H1 (cell line): ENCODE measurements at regions not wholly inside any gene's neighbourhood (a gene's known extent, or its start where the extent isn't known, plus 50 kb on each side); places are given as distances from the start of the nearest gene placed in this dataset.

Experiments
- CTCF ChIA-PET: fragments of 300-600 bp; sonication (Branson Sonifier 250); formaldehyde crosslinking; loops from one replicate; lab custom pipeline; 2021; ENCODE audit not compliant: partially characterized antibody; lab: Charles Lee
- POLR2A ChIA-PET: fragments of 300-600 bp; sonication (Branson Sonifier 250); formaldehyde crosslinking; loops from one replicate; lab custom pipeline; 2021; ENCODE audit warnings: inconsistent platforms; ENCODE audit not compliant: partially characterized antibody; lab: Charles Lee
- DNase-seq, 2 experiments: peaks; one replicate each; pipeline versions ENCODE4 v3.0.0 to v3.0.0-alpha.2; 2010 to 2022; ENCODE audit warnings: low spot score in 2 of 2, low read depth in 1 of 2, mixed read lengths in 1 of 2
- FAIRE-seq: peaks from 2 replicates; lab custom pipeline; 2011; peaks lifted over from hg19 to GRCh38; lab: Jason Lieb, UNC
- H2AFZ ChIP-seq: 2 replicates; pipeline ENCODE4 v1.8.1; 2012; ENCODE audit warnings: low read length, inconsistent platforms
- H2AK5ac ChIP-seq: 2 replicates; pipeline ENCODE4 v1.6.1; 2013; ENCODE audit warnings: low read depth, low read length
- H2BK120ac ChIP-seq: replicated peaks from 2 replicates; pipeline ENCODE3; 2013; ENCODE audit warnings: low read depth, low read length, inconsistent platforms
- H2BK12ac ChIP-seq: 2 replicates; pipeline ENCODE4 v1.6.1; 2013; ENCODE audit warnings: low read depth, low read length
- H2BK15ac ChIP-seq: 2 replicates; pipeline ENCODE4 v1.6.1; 2013; ENCODE audit warnings: low read length
- H2BK20ac ChIP-seq: 2 replicates; pipeline ENCODE4 v1.6.1; 2013; ENCODE audit warnings: low read length
- H2BK5ac ChIP-seq: 2 replicates; pipeline ENCODE4 v1.6.1; 2013; ENCODE audit warnings: low read depth, low read length
- H3K14ac ChIP-seq: 2 replicates; pipeline ENCODE4 v1.6.1; 2013; ENCODE audit warnings: inconsistent platforms; ENCODE audit not compliant: insufficient read length
- H3K18ac ChIP-seq: 2 replicates; pipeline ENCODE4 v1.6.1; 2013; ENCODE audit warnings: low read length; ENCODE audit errors: extremely low read depth
- H3K23ac ChIP-seq: 2 replicates; pipeline ENCODE4 v1.6.1; 2013; ENCODE audit warnings: inconsistent platforms; ENCODE audit not compliant: insufficient read length
- H3K23me2 ChIP-seq: 2 replicates; pipeline ENCODE4 v1.6.1; 2013; ENCODE audit warnings: low read depth, low read length
- H3K27ac ChIP-seq: 2 replicates; pipeline ENCODE4 v1.6.1; 2011; ENCODE audit warnings: low read depth, low read length, inconsistent platforms
- H3K27me3 ChIP-seq, 4 experiments: replicated peaks in 1 of 4; 1 replicate in 1 of 4; 2 replicates in 3 of 4; pipeline versions ENCODE4 v1.6.1 to v1.8.1; 2011 to 2013; ENCODE audit warnings: low read length in 3 of 4, mild to moderate bottlenecking in 3 of 4, inconsistent platforms in 2 of 4, mixed read lengths in 2 of 4, moderate library complexity in 1 of 4; ENCODE audit not compliant: control insufficient read depth in 3 of 4, insufficient read depth in 3 of 4; ENCODE audit errors: extremely low read depth in 1 of 4
- H3K36me3 ChIP-seq, 4 experiments: 2 replicates each; pipeline versions ENCODE4 v1.6.1 to v1.8.1; 2011 to 2013; ENCODE audit warnings: mild to moderate bottlenecking in 4 of 4, low read length in 3 of 4, moderate library complexity in 2 of 4, control low read depth in 1 of 4, inconsistent platforms in 1 of 4; ENCODE audit not compliant: insufficient read depth in 4 of 4, control insufficient read depth in 2 of 4
- H3K4ac ChIP-seq: replicated peaks from 2 replicates; pipeline ENCODE3; 2013; ENCODE audit warnings: low read length, low read depth, mixed read lengths, inconsistent platforms; ENCODE audit not compliant: insufficient read length
- H3K4me1 ChIP-seq, 4 experiments: replicated peaks in 1 of 4; 1 replicate in 1 of 4; 2 replicates in 3 of 4; pipeline versions ENCODE4 v1.6.1 to v1.8.1; 2011 to 2013; ENCODE audit warnings: low read length in 3 of 4, inconsistent platforms in 2 of 4, mixed read lengths in 1 of 4; ENCODE audit not compliant: insufficient read depth in 4 of 4, control insufficient read depth in 3 of 4
- H3K4me2 ChIP-seq, 2 experiments: 2 replicates each; pipeline versions ENCODE4 v1.6.1 to v1.8.1; 2011 to 2013; ENCODE audit warnings: low read depth in 2 of 2, low read length in 2 of 2, control low read depth in 1 of 2, inconsistent platforms in 1 of 2, mild to moderate bottlenecking in 1 of 2; ENCODE audit not compliant: insufficient read depth in 1 of 2
- H3K4me3 ChIP-seq, 4 experiments: fragments of 200-600, 300-600 bp in 1 of 4; sonication (generic), shearing (Covaris generic), sonication (Bioruptor Twin) in 1 of 4; 2 replicates each; pipeline versions ENCODE4 v1.5.1 to v1.8.1; 2011 to 2016; ENCODE audit warnings: low read length in 4 of 4, low read depth in 3 of 4, control low read depth in 2 of 4, inconsistent platforms in 2 of 4, mild to moderate bottlenecking in 2 of 4, mixed read lengths in 1 of 4, moderate library complexity in 1 of 4; ENCODE audit not compliant: insufficient read depth in 2 of 4; ENCODE audit errors: extremely low read depth in 1 of 4
- H3K56ac ChIP-seq: replicated peaks from 2 replicates; pipeline ENCODE3; 2013; ENCODE audit warnings: low read depth, mild to moderate bottlenecking, mixed read lengths, low read length, inconsistent platforms; ENCODE audit not compliant: insufficient read length
- H3K79me1 ChIP-seq: 2 replicates; pipeline ENCODE4 v1.6.1; 2013; ENCODE audit warnings: low read depth, low read length, control low read depth
- H3K79me2 ChIP-seq, 2 experiments: 2 replicates each; pipeline versions ENCODE4 v1.6.1 to v1.8.1; 2012 to 2013; ENCODE audit warnings: low read length in 2 of 2, mild to moderate bottlenecking in 2 of 2, inconsistent platforms in 1 of 2; ENCODE audit not compliant: insufficient read depth in 2 of 2, control insufficient read depth in 1 of 2
- H3K9ac ChIP-seq, 4 experiments: replicated peaks in 1 of 4; 1 replicate in 1 of 4; 2 replicates in 3 of 4; pipeline versions ENCODE4 v1.6.1 to v1.8.1; 2011 to 2013; ENCODE audit warnings: low read depth in 3 of 4, low read length in 3 of 4, control low read depth in 2 of 4, mild to moderate bottlenecking in 2 of 4, moderate library complexity in 2 of 4, inconsistent platforms in 1 of 4; ENCODE audit errors: extremely low read depth in 1 of 4
- H3K9me3 ChIP-seq, 2 experiments: 2 replicates each; pipeline versions ENCODE4 v1.6.1 to v1.8.1; 2012 to 2013; ENCODE audit warnings: mild to moderate bottlenecking in 2 of 2, moderate library complexity in 2 of 2, control low read depth in 1 of 2, inconsistent platforms in 1 of 2, low read depth in 1 of 2, low read length in 1 of 2, mixed read lengths in 1 of 2; ENCODE audit not compliant: insufficient read depth in 2 of 2
- H4K20me1 ChIP-seq, 2 experiments: replicated peaks in 1 of 2; 2 replicates each; pipeline versions ENCODE3 to v1.8.1; 2011 to 2013; ENCODE audit warnings: inconsistent platforms in 2 of 2, low read length in 2 of 2, mild to moderate bottlenecking in 1 of 2; ENCODE audit not compliant: insufficient read depth in 2 of 2, control insufficient read depth in 1 of 2
- H4K5ac ChIP-seq: 2 replicates; pipeline ENCODE4 v1.6.1; 2013; ENCODE audit warnings: low read length, low read depth, mixed read lengths, inconsistent platforms; ENCODE audit not compliant: insufficient read length
- H4K8ac ChIP-seq: 2 replicates; pipeline ENCODE4 v1.8.0; 2013; ENCODE audit warnings: mild to moderate bottlenecking, moderate library complexity, low read length, inconsistent platforms; ENCODE audit not compliant: insufficient read depth; ENCODE audit errors: extremely low read depth
- H4K91ac ChIP-seq: replicated peaks from 2 replicates; pipeline ENCODE3; 2013; ENCODE audit warnings: low read length, mixed read lengths, inconsistent platforms; ENCODE audit not compliant: insufficient read length
- JUN ChIP-seq: IDR thresholded peaks from 2 replicates; pipeline ENCODE4 v1.6.1; 2011; ENCODE audit warnings: low read depth, mild to moderate bottlenecking, improper control_type of control experiment, low read length
- RAD21 ChIP-seq, 2 experiments: IDR thresholded peaks in 1 of 2; conservative IDR thresholded peaks in 1 of 2; 2 replicates each; pipeline ENCODE4 v1.6.1; 2011; ENCODE audit warnings: low read depth in 2 of 2, low read length in 2 of 2, improper control_type of control experiment in 1 of 2, inconsistent platforms in 1 of 2, mild to moderate bottlenecking in 1 of 2, moderate library complexity in 1 of 2
- SP4 ChIP-seq: IDR thresholded peaks from 2 replicates; pipeline ENCODE4 v1.6.1; 2012; ENCODE audit warnings: low read length, inconsistent platforms
- SRF ChIP-seq: IDR thresholded peaks from 2 replicates; pipeline ENCODE4 v1.6.1; 2011; ENCODE audit warnings: mild to moderate bottlenecking, low read depth, low read length, moderate library complexity
- WGBS, 2 experiments: shearing (Covaris generic) in 1 of 2; methylation state at CpG; one replicate each; pipeline versions ENCODE4 v1.1.6 to v1.1.7; 2013 to 2015; ENCODE audit warnings: low lambda C conversion rate in 2 of 2, mixed read lengths in 2 of 2, inconsistent platforms in 1 of 2, low coverage in 1 of 2, missing lambda C conversion rate in 1 of 2; ENCODE audit not compliant: insufficient replicate concordance in 2 of 2, insufficient coverage in 1 of 2, insufficient read length in 1 of 2; ENCODE audit errors: extremely low coverage in 1 of 2, missing lambda C conversion rate in 1 of 2; 5-methylcytosine and 5-hydroxymethylcytosine counted together
- TF ChIP-seq, protein P1 (sequence below), 3 experiments: IDR thresholded peaks; 1 replicate in 2 of 3; 2 replicates in 1 of 3; pipeline versions ENCODE4 v1.5.1 to v1.6.1; 2011; ENCODE audit warnings: low read length in 3 of 3, mild to moderate bottlenecking in 3 of 3, inconsistent platforms in 2 of 3, low read depth in 1 of 3, moderate library complexity in 1 of 3; ENCODE audit not compliant: insufficient read depth in 1 of 3; ENCODE audit errors: control extremely low read depth in 1 of 3
- TF ChIP-seq, protein P2 (sequence below): IDR thresholded peaks from 2 replicates; pipeline ENCODE4 v1.6.1; 2012; ENCODE audit warnings: inconsistent platforms

DNA sequence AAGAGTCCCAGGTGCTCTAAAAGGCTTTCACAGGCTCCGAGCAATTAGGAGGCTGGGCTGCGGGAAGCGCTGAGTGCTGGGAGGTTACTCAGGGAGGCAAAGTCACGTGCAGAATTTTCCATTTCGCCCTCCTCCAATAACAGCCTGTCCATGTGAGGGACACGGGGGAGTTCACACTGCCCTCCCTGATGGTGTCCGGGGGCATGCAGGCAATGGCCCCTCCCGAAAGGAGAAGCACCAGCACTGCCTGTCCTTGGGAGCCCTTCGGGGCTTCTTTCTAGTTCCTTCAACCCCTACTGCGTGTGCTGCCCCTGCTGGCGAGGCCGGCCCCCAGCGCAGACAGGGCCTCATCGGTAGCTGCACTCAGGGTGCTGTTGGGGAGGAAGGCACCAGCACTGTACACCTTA lies 63.1 kb upstream of the HPCAL1 start:
- no peak for FAIRE-seq
- CTCF ChIA-PET = interaction anchor here (0.6 to 9.3 kb wide), 20 partner anchors 10 to 215 kb away, joined by 3 to 95 read pairs (median 3); no protein-coding TSS in a partner anchor

More for the DNA sequence above, 63.1 kb upstream of the HPCAL1 start:
- no peak overlapping the region for H4K91ac ChIP-seq
- POLR2A ChIA-PET = no interaction called here
- no peak overlapping the region for H2AK5ac ChIP-seq
- H2BK120ac ChIP-seq = no peak overlapping the region
- H2AFZ ChIP-seq = no peak overlapping the region
- no peak overlapping the region for H2BK5ac ChIP-seq
- no peak overlapping the region for H2BK20ac ChIP-seq
- H3K4me3 ChIP-seq = no peak overlapping the region
- H3K23ac ChIP-seq = no peak overlapping the region
- no peaks in the 10 kb centered on the region for H3K23me2 ChIP-seq
- H3K14ac ChIP-seq = no peak overlapping the region
- no peak overlapping the region for H4K8ac ChIP-seq
- H3K4me1 ChIP-seq = peaks cover 0 to 3% (median 0%) of the 10 kb centered on the region in 4 experiments; a peak in 1 of 7 replicates
- H3K27ac ChIP-seq = no peak overlapping the region
- H4K20me1 ChIP-seq = peaks cover 0 to 1% of the 10 kb centered on the region in 2 experiments
- H2BK15ac ChIP-seq = no peak overlapping the region
- H3K79me1 ChIP-seq = no peaks in the 10 kb centered on the region
- no peak overlapping the region for H4K5ac ChIP-seq
- no peaks in the 10 kb centered on the region for H3K79me2 ChIP-seq
- H3K9ac ChIP-seq = no peak overlapping the region
- no peak overlapping the region for H2BK12ac ChIP-seq
- H3K4ac ChIP-seq = no peak overlapping the region
- no peak overlapping the region for H3K18ac ChIP-seq
- no peak overlapping the region for H3K4me2 ChIP-seq
- WGBS, 2 experiments = 64% methylated on average over 13 of the region's 14 CpGs; no CpG with 5 or more reads in 1 of the 2 experiments
- DNase-seq = peak in 1 of 2 experiments; percentile 69
- H3K9me3 ChIP-seq = no peaks in the 10 kb centered on the region
- TF ChIP-seq JUN = no peak
- TF ChIP-seq SRF = no peak
- TF ChIP-seq SP4 = no peak
- TF ChIP-seq, protein P1, sequence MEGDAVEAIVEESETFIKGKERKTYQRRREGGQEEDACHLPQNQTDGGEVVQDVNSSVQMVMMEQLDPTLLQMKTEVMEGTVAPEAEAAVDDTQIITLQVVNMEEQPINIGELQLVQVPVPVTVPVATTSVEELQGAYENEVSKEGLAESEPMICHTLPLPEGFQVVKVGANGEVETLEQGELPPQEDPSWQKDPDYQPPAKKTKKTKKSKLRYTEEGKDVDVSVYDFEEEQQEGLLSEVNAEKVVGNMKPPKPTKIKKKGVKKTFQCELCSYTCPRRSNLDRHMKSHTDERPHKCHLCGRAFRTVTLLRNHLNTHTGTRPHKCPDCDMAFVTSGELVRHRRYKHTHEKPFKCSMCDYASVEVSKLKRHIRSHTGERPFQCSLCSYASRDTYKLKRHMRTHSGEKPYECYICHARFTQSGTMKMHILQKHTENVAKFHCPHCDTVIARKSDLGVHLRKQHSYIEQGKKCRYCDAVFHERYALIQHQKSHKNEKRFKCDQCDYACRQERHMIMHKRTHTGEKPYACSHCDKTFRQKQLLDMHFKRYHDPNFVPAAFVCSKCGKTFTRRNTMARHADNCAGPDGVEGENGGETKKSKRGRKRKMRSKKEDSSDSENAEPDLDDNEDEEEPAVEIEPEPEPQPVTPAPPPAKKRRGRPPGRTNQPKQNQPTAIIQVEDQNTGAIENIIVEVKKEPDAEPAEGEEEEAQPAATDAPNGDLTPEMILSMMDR (IDR thresholded peaks at IDR 0.05; ENCODE audit: control extremely low read depth in 1 of 3, insufficient read depth in 1 of 3, low read depth in 1 of 3, low read length in 3 of 3) = peak in 2 of 3 experiments; percentile 52 to 67; a peak in 3 of 4 replicates
- peak; percentile 35 to 55; a peak in 3 of 4 replicates for TF ChIP-seq RAD21 (IDR thresholded peaks at IDR 0.05 in 1 of 2, conservative IDR thresholded peaks at IDR 0.05 in 1 of 2; ENCODE audit: low read depth in 2 of 2, low read length in 2 of 2)
- TF ChIP-seq, protein P2, sequence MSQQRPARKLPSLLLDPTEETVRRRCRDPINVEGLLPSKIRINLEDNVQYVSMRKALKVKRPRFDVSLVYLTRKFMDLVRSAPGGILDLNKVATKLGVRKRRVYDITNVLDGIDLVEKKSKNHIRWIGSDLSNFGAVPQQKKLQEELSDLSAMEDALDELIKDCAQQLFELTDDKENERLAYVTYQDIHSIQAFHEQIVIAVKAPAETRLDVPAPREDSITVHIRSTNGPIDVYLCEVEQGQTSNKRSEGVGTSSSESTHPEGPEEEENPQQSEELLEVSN = no peak
- H3K36me3 ChIP-seq = no peaks in the 10 kb centered on the region
- H3K27me3 ChIP-seq = no peaks in the 10 kb centered on the region
- H3K56ac ChIP-seq = no peak overlapping the region
